DMS53 treated with DMSO at 0.1 percent for 48 hours (cell line): ENCODE measurements at regions not wholly inside any gene's neighbourhood (a gene's known extent, or its start where the extent isn't known, plus 50 kb on each side); places are given as distances from the start of the nearest gene placed in this dataset.

ENCODE experiments used
- DNase-seq: peaks from one replicate; lab custom pipeline; 2025; ENCODE audit not compliant: unreplicated experiment; lab: John Stamatoyannopoulos, UW

GRCh38 chr14:56918849-56919574, 108.7 kb upstream of the OTX2 start:
- no peak for DNase-seq

- DNase-seq: no peak
Observed at GRCh38 chr14:56905282-56905681, 95.0 kb upstream of the OTX2 start.

GRCh38 chr14:56903304-56903969, 93.2 kb upstream of the OTX2 start:
- no peak for DNase-seq

- DNase-seq: no peak
Observed at GRCh38 chr14:56902385-56902784, 92.1 kb upstream of the OTX2 start.

- DNase-seq: no peak
Observed at GRCh38 chr14:56900726-56901125, 90.4 kb upstream of the OTX2 start.

GRCh38 chr14:56899829-56900228, 89.5 kb upstream of the OTX2 start:
- no peak for DNase-seq

- DNase-seq: no peak
Observed at GRCh38 chr14:56896922-56897321, 86.6 kb upstream of the OTX2 start.

GRCh38 chr14:56896231-56896630, 86.0 kb upstream of the OTX2 start:
- DNase-seq: no peak

GRCh38 chr14:56895154-56895553, 84.9 kb upstream of the OTX2 start:
- no peak for DNase-seq

- DNase-seq: no peak
Observed at GRCh38 chr14:56894591-56894991, 84.3 kb upstream of the OTX2 start.

- no peak for DNase-seq
Observed at GRCh38 chr14:56892959-56893358, 82.7 kb upstream of the OTX2 start.

GRCh38 chr14:56891226-56891625, 80.9 kb upstream of the OTX2 start:
- no peak for DNase-seq

GRCh38 chr14:56889705-56890104, 79.4 kb upstream of the OTX2 start:
- no peak for DNase-seq

- DNase-seq: no peak
Observed at GRCh38 chr14:56888274-56888673, 78.0 kb upstream of the OTX2 start.

- no peak for DNase-seq
Observed at GRCh38 chr14:56887216-56887615, 76.9 kb upstream of the OTX2 start.

- DNase-seq: no peak
Observed at GRCh38 chr14:56886471-56887062, 76.3 kb upstream of the OTX2 start.

GRCh38 chr14:56885825-56886224, 75.5 kb upstream of the OTX2 start:
- DNase-seq: no peak

- DNase-seq: no peak
Observed at GRCh38 chr14:56884617-56885016, 74.3 kb upstream of the OTX2 start.

- no peak for DNase-seq
Observed at GRCh38 chr14:56881181-56881580, 70.9 kb upstream of the OTX2 start.

- DNase-seq: no peak
Observed at GRCh38 chr14:56878766-56879165, 68.5 kb upstream of the OTX2 start.

- no peak for DNase-seq
Observed at GRCh38 chr14:56875104-56875675, 64.9 kb upstream of the OTX2 start.

- DNase-seq: peak; percentile 73
Observed at GRCh38 chr14:56874375-56874774, 64.1 kb upstream of the OTX2 start.
